GM18868 (cell line): ENCODE measurements at regions not wholly inside any gene's neighbourhood (a gene's known extent, or its start where the extent isn't known, plus 50 kb on each side); places are given as distances from the start of the nearest gene placed in this dataset.

Source experiments
- ATAC-seq: cut with Tn5 transposase; IDR thresholded peaks from one replicate; pipeline ENCODE4 v1.9.1; 2021; ENCODE audit warnings: mild to moderate bottlenecking, moderate library complexity; ENCODE audit not compliant: unreplicated experiment

DNA sequence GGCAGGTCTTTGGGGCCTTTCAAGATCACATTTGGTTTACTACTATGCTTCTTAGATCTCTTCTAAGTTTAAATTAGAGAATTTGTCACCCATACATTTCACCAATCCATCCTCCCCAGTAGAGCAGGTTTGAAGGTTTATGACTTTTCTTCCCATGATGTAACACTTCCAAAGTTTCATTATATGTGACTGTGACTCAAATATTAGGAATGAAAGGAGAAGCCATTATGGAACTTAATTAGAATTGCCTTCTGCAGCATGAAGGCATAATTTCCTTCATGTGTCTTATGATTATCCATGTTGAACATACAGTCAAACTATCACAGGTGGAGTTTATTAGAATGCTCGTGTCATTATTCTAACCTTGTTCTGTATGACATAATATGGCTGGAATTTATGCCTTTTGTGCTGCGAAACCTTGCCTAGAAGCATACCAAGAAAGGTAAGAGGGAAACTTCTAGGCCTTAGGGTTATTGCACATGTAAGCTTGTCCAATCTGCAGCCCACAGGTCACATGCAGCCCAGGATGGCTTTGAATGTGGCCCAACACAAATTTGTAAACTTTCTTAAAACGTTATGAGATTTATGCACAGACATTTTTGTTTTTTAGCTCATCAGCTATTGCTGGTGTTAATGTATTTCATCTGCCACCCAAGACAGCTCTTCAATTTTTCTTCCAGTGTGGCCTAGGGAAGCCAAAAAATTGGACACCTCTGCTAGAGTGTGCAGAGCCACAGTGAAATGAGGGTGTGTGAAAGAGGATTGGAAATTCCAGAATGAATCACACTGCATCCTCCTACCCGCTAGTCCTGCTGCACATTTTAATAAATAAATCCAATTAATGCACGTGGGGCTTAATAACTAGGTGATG, 133.6 kb downstream of the TMEM26 start:
- no peak for ATAC-seq

DNA sequence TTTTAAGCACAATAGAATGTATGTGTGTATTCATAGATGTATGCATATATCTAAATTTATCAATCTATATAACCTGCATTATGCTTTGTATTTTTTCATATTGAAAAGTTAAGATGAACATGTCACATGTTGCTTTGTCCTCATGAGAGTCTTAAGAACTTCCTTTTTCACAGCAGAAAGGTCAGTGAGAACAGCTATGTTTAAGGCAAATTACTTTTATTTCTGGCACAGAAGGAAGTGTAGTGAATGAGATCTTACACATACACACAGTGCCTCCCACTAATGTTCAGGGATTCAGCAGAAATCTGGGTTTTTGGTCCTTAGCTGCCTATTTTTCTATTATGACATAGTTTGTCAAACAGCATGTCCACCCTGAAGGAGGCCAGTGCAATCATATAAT, 134.8 kb downstream of the TMEM26 start:
- ATAC-seq, result no peak

DNA sequence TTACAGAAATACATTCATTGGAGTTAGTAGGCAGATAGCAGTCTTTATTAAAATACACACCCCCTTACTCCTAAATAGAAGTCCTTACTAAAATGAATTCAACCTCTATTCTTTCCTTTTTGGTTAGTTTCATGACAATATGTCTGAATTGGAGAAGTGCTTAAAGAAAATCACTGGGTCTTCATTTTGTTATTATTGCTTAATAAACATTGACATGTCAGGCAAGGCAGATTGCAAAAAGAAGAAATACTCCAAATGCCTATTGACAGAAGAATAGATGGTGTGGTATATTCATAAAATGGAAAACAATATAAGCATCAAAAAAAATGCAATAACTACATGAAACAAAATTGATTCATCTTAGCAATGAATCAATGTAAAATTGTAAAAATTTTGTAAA, 135.5 kb downstream of the TMEM26 start:
- no peak for ATAC-seq

DNA sequence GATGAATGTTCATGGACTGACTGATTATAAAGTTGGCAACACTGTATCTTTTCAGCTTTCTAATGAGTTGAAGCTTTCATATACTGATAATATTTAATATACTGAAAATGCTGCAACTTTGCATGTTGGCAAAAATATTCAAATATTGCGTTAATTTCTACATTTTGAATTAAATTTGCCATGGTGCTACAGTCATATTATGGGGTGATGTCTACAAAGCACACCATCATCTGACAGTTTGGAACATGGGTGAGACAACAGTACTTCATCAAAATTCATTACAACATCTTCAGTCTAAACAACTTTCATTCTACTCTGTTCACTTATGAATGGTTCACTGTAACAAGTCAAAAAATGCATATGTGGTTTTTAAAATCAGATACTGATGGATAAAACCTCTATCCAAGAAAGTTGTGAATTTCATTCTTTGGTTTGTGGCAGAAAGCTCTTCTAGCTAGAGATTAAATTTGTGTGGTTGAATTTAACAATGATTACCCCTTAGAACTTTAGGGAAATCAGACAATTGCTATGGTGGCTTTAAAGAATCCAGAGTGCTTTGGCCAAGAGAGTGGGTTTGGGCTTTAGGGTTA, 136.4 kb downstream of the TMEM26 start:
- no peak for ATAC-seq

DNA sequence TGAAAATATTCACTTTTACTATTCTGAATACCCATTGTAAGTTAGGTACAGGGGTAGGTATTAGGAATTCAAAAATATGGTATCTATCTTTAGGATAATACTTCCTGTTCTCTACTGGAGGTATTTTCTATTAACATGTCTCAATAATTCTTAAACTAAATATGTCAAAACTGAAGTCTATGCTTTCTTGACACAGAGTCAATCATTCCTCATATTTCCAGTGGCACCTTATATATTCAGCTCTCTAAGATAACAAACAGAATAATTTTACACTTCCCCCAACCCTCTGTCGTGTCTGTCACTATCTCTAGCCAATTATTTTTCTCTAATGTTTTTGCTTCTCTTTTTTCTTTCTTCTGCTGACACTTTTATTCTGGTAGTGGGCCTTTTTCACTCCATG, 138.9 kb downstream of the TMEM26 start:
- ATAC-seq, result no peak

DNA sequence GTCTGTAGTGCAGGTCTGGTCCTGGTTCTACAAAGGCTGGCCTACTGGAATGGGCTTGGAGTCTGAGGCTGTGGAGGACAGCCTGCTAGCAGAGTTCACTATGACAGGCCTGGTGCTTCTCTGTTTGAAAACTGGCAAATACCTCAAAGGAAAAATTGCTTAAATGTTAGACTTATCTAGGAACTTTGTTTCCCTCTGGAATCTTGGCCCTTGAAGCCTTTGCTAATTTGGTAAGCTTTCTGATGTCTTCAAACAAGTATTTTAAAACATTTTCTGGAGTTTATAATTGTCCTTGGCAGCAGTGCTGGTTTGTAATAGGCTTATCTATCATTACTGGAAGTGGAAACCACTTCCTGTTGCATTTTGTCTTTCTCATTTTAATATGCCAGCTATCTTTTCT, 139.7 kb downstream of the TMEM26 start:
- no peak for ATAC-seq

DNA sequence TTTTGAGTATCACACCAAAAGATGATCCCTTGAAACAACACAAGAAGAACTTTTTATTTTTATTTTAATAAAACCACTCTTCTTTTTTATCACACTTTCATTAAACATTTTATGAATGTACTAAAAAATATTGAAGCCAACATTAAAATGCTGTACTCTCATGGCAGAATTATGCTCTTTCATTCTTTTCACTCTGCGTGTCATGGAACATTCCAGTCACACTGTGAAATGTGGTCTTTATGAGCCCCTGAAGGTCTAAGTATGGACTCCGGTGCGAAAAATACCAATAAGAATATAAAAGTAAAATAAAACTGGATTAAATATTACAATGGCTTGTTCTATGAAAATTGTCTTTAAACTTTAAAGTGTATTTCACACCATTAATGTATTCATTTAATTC, 148.4 kb downstream of the TMEM26 start:
- ATAC-seq, result no peak

DNA sequence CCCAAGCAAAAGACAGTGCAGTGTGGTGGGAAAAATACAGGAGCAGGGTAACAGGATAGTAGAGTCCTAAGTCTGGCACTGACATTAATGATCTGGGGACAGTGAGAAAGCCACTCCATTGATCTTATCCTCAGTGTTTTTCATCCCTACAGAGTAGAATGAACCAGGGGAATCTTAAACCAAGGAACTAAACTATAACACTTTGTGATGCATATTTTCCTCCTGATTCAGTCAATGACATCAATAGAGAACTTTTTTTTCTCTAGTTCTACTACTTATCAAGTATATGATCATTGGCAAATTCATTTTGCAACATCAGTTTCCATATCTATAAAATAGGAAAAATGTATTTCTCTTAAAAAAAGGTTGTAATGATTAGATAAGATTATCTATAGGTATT, 151.1 kb downstream of the TMEM26 start:
- no peak for ATAC-seq

DNA sequence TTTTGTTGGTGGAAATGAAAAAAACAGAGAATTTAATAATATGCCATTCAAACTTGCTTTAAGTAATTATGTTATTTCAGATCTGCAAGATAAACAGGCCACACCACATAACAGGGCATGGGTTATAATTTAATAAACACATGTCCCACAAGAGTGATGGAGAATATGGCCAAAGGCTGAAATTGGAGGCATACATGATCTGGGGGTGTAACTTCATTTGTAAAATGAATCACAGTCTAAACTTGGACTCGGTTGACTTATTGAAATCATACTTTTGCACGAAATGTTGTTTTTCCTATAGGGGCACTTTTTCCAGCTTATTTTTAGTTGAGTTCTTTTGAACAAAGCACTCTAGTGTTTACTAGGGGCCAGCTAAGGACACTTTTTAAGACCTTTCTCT, 151.6 kb downstream of the TMEM26 start:
- ATAC-seq, result no peak

DNA sequence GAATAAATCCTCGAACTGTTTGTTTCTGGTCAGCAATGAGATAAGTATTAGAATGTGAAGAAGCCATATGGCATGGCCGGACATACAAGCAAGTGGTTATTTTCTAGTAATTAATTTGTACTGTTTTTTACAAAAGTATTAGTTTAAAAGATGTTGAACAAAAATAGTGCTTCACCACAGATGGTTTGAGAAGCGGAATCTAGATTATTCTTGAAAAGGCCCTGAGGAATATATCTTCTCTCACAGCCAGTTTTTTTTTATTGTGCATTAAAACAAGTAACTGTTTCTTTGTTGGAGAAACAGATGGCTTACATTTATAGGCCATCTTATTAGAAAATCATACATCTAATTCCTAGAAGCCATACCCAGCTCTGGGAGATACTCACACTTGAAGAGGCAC, 153.3 kb downstream of the TMEM26 start:
- no peak for ATAC-seq

DNA sequence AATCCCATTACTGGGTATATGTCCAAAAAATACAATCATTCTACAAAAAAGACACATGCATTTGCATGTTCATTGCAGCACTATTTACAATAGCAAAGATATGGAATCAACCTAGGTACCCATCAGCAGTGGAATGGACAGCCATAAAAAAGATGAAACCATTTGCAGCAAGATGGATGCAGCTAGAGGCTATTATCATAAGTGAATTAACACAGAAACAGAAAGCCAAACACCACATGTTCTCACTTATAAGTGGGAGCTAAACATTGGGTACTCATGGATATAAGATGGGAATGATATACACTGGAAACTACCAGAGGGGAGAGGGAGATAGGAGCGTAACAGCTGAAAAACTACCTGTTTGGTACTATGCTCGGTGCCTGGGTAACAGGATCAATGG, 154.0 kb downstream of the TMEM26 start:
- ATAC-seq, result no peak

DNA sequence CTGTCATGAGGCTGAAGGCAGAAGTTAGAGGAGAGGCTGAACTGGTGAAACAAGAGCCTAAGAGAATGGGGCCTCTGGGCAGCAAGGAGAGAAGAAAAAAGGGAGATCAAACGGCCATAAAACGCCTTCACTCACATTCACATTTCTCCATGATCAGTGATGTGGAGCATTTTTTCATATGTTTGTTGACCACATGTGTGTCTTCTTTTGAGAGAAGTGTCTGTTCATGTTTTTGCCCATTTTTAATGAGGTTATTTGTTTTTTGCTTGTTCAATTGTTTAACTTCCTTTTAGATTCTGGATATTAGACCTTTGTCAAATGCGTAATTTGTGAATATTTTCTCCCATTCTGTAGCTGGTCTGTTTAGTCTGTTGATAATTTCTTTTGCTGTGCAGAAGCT, 155.0 kb downstream of the TMEM26 start:
- no peak for ATAC-seq

DNA sequence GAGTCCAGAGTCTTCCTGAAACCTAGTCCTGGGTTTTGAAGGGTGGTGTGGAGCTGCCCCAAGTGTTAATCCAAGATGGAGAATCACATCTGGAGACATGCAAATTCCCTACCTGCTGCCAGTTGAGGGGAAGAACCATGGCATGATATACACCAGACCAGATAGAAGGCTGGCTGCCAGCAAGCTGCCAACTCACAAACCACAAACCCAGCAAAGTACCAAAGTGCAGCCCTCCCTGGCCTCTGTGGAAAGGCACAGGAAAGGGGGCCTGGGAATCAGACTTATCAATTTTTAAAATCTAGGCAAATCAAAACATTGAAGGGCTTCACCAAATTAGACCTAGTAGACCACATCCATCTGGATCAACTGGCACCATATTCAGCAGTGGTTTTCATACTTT, 157.0 kb downstream of the TMEM26 start:
- ATAC-seq, result no peak

DNA sequence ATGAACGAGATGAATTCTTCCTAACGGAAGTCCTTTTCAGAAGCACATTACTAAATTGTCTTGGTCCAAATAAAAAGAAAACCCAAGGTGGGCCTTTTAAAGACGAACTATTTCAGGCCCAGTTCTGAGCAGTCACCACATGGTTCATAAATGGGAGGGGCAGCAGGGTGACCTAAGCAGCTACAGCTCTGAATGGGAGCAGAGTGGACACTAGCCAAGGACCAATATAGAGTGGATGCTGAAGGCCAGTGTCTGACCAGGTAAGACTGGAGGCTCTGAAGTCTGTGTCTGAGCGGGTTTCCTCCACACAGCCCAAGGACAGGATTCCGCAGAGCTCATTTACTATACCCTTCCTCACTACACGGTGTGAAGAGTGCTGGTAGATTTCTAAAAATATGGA, 159.1 kb downstream of the TMEM26 start:
- ATAC-seq, result no peak

DNA sequence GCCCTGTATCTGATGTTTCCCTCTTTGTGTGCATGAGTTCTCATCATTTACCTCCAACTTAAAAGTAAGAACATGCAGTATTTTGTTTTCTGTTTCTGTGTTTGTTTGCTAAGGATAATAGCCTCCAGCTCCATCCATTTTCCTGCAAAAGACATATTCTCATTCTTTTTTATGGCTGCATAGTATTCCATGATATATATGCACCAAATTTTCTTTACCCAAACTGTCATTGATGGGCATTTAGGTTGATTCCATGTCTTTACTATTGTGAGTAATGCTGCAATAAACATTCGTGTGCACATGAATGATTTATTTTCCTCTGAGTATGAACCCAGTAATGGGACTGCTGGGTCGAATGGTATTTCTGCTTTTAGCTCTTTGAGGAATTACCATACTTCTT, 163.4 kb downstream of the TMEM26 start:
- ATAC-seq, result no peak

DNA sequence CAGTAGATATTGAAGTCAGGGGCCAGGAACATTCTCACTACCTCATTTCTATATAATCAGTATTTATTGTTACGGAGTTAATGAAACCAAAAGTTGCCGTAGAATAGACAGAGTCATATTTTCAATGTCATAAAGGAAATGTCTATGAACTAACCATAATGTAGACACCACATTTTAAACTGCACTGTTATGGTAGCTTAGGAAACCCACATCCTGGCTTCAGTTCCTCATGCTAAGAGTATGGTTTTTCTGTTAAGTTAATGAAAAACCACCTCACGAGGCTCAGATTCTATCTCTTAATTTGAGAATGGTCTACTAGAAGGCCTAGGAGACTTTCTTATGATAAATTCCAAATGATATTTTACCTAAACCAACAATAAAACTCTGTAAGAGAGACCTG, 166.5 kb downstream of the TMEM26 start:
- ATAC-seq, result peak; percentile 100

DNA sequence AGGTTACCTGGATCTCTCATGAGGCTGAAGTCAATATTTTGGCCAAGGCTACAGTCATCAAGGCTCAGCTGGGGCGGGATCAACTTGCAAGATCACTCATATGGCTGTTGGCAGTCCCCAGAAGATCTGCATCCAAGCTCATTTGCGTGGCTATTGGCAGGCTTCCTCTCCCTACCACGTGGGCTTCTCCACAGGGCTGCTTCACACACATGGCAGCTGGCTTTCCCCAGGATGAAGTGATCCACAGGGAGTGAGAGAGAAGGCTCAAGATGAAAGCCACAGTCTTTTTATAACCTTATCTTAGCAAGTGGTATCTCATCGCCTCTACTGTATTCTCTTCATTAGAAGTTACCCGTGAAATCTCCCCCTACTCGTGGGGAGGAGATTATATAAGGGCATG, 167.4 kb downstream of the TMEM26 start:
- no peak for ATAC-seq

DNA sequence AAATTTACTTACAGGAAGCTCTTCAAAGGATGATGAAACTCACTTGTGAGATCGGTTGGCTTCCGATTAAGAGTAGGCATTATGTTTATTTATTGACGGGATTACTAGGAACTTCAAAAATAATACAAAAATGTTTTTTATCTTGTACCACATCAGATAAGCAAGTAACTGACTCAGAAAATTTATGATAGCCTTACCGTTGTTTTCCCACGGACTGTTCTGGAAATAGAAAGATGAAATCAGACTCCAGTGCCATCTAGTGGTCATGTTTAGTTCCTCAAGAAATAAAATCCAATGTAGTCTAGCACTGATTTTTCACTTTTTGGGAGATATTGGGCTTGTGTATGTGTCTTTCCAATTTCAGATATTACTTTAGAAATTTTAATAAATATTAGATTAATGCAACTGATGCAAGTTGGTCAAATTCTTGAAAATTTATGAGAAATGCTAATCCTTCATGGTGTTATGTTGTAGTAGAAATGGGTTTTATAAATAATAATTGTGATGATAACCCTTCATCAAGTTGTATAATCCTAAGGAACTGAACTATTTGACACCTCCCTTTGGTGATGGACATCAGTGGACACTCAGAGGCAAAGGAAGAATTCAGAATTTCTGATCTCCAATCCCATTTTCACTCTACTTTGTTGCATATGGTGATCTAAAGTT, 168.8 kb downstream of the TMEM26 start:
- no peak for ATAC-seq

DNA sequence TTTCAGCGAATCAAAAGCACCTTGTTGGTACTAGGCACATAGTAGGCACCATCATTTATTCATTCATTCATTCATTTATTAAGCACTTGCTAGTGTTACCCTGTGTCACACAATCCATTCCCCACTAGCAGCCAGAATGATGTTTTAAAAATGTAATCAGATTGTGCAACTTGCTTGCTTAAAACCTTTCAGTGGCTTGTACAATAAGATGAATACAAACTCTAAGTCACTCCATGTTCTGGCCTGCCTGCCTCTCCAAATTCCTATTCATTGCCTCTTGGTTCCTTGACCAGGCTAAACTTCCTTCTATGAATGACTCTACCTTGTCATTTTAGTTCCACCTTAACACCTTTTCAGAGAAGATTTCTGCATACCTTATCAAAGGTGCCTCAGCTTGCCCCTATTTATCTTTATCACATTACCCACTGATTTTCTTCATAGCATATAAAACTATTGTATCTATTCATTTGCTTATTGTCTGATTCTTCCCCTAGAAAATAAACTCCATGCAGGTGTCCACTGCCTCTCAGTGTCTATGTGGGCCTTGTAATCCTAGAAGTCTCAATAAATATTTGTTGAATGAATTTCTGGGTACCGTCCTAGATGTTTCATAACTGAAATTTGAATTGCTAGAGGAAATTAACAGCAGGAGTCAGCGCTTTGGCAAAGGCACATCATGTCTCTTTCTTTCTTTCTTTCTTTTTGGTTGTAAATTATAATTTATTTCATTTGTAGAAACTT, 169.5 kb downstream of the TMEM26 start:
- ATAC-seq, result no peak

DNA sequence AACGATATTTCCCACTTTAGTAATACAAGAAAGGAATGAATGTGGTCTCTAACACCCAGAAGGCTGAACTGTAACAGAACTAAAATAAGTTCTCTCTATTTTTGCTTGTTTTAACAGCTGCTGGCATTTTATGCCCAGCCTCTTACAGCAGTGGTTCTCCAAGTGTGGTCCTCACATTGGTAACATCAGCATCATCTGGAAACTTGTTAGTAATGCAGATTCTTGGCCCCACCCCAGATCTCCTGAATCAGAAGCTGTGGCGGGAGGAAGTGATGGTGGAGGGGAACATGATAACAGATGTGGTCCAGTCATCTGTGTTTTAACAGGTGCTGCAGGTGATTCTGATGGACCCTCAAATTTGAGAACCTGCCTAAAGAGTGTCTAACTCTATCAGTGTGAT, 170.1 kb downstream of the TMEM26 start:
- ATAC-seq, result no peak

DNA sequence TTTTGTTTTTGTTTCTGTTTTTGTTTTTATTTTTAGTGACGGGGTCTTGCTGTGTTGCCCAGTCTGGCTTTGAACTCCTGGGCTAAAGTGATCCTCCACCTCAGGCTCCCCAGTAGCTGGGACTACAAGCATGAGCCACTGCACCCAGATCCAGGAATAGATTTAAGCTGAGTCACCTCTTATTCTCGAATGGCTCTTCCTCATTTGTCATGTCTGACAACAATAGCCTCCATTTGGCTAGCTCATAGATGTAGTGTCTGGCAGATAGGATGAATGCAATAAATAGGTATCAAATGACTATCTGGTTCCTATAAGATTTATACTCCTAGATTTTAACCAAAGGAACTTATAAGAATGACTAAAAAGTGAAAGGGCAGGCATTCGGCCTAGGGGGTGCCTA, 172.9 kb downstream of the TMEM26 start:
- no peak for ATAC-seq

DNA sequence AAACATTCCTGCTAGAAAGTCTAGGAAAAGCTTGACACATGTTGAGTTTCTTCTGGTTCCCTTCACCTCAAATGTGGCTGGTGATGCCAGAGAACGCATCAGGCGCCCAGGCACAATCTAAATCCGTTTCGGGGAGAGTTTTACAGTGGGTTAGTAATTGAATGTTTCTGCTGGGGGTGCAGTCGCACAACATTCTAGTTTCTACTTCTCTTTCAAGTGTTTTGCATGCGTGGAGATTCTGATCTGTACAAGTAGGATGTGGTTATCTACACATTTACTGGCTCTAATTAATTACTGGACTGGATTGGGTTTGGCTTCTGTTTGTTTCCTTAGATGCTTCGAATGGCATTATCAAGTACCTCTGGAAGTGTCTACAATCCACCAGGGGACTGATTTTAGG, 173.8 kb downstream of the TMEM26 start:
- ATAC-seq, result no peak
